K562 (cell line): ENCODE measurements at regions not wholly inside any gene's neighbourhood (a gene's known extent, or its start where the extent isn't known, plus 50 kb on each side); places are given as distances from the start of the nearest gene placed in this dataset.

ENCODE experiments used
- HOMEZ ChIP-seq: fragments of 250-450 bp; sonication (Bioruptor Pico); IDR thresholded peaks from 2 replicates; pipeline ENCODE4 v1.4.0; 2020; ENCODE audit warnings: mild to moderate bottlenecking, moderate library complexity
- MECOM ChIP-seq: fragments of 250-450 bp; sonication (Bioruptor Pico); IDR thresholded peaks from 2 replicates; pipeline ENCODE4 v1.8.0; 2022; ENCODE audit warnings: inconsistent platforms
- MIER1 ChIP-seq: fragments of 450-650 bp; IDR thresholded peaks from 2 replicates; pipeline ENCODE4 v1.6.1; 2016; ENCODE audit warnings: antibody characterized with exemption, mild to moderate bottlenecking, low read depth
- POLR2AphosphoS2 ChIP-seq: IDR thresholded peaks from 2 replicates; pipeline ENCODE4 v1.6.1; 2012; ENCODE audit warnings: low read length, improper control_type of control experiment
- RAD21 ChIP-seq, 2 experiments: fragments of 250-450 bp in 1 of 2; fragments of 450-650 bp in 1 of 2; sonication (Bioruptor Pico) in 1 of 2; formaldehyde crosslinking in 1 of 2; IDR thresholded peaks in 1 of 2; conservative IDR thresholded peaks in 1 of 2; 2 replicates each; pipeline versions ENCODE4 v1.4.0 to v1.8.0; 2020 to 2022; ENCODE audit warnings: mild to moderate bottlenecking in 2 of 2, moderate library complexity in 1 of 2
- RB1 ChIP-seq: fragments of 450-650 bp; IDR thresholded peaks from 2 replicates; pipeline ENCODE4 v1.6.1; 2017; ENCODE audit warnings: low read depth, mild to moderate bottlenecking
- SMARCA5 ChIP-seq: fragments of 450-650 bp; IDR thresholded peaks from 2 replicates; pipeline ENCODE4 v1.6.1; 2016
- SPI1 ChIP-seq: IDR thresholded peaks from 2 replicates; pipeline ENCODE4 v1.6.1; 2011; ENCODE audit warnings: low read depth, low read length, control low read depth, borderline replicate concordance
- ZNF77 ChIP-seq: fragments of 250-450 bp; sonication (Bioruptor Pico); IDR thresholded peaks from 2 replicates; pipeline ENCODE4 v1.5.0; 2020
- ZNF785 ChIP-seq: fragments of 250-450 bp; sonication (Bioruptor Pico); IDR thresholded peaks from 2 replicates; pipeline ENCODE4 v1.4.0; 2020; ENCODE audit warnings: mild to moderate bottlenecking
- TF ChIP-seq, protein P1 (sequence below), 3 experiments: IDR thresholded peaks in 2 of 3; conservative IDR thresholded peaks in 1 of 3; 2 replicates each; pipeline ENCODE4 v1.5.1; 2011 to 2012; ENCODE audit warnings: low read length in 3 of 3, mild to moderate bottlenecking in 3 of 3, control low read depth in 2 of 3, improper control_type of control experiment in 1 of 3, inconsistent platforms in 1 of 3, low read depth in 1 of 3, mixed read lengths in 1 of 3, moderate library complexity in 1 of 3; ENCODE audit not compliant: insufficient read depth in 2 of 3
- TF ChIP-seq, protein P2 (sequence below): fragments of 150-350 bp; IDR thresholded peaks from 2 replicates; pipeline ENCODE4 v1.6.1; 2014; ENCODE audit warnings: low read depth, mild to moderate bottlenecking, low read length, borderline replicate concordance
- TF ChIP-seq, protein P3 (sequence below): fragments of 250-450 bp; sonication (Bioruptor Pico); IDR thresholded peaks from 2 replicates; pipeline ENCODE4 v1.9.0; 2021; ENCODE audit warnings: mild to moderate bottlenecking, inconsistent platforms
- TF ChIP-seq, protein P4 (sequence below), 2 experiments: fragments of 150-350 bp in 1 of 2; IDR thresholded peaks; 2 replicates each; pipeline ENCODE4 v1.6.1; 2012 to 2016; ENCODE audit warnings: low read depth in 2 of 2, low read length in 2 of 2, mild to moderate bottlenecking in 1 of 2, moderate library complexity in 1 of 2

- TF ChIP-seq RAD21 (CRISPR knock-in tag; conservative IDR thresholded peaks at IDR 0.05 in 1 of 2, IDR thresholded peaks at IDR 0.05 in 1 of 2) = peak in 1 of 2 experiments; percentile 34; a peak in 2 of 4 replicates
- no peak for TF ChIP-seq SMARCA5
- no peak for TF ChIP-seq ZNF77 (CRISPR knock-in tag)
- TF ChIP-seq, protein P1, sequence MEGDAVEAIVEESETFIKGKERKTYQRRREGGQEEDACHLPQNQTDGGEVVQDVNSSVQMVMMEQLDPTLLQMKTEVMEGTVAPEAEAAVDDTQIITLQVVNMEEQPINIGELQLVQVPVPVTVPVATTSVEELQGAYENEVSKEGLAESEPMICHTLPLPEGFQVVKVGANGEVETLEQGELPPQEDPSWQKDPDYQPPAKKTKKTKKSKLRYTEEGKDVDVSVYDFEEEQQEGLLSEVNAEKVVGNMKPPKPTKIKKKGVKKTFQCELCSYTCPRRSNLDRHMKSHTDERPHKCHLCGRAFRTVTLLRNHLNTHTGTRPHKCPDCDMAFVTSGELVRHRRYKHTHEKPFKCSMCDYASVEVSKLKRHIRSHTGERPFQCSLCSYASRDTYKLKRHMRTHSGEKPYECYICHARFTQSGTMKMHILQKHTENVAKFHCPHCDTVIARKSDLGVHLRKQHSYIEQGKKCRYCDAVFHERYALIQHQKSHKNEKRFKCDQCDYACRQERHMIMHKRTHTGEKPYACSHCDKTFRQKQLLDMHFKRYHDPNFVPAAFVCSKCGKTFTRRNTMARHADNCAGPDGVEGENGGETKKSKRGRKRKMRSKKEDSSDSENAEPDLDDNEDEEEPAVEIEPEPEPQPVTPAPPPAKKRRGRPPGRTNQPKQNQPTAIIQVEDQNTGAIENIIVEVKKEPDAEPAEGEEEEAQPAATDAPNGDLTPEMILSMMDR (IDR thresholded peaks at IDR 0.05 in 2 of 3, conservative IDR thresholded peaks at IDR 0.05 in 1 of 3; ENCODE audit: insufficient read depth in 2 of 3, low read depth in 1 of 3, low read length in 3 of 3) = peak; percentile 13 to 25 (median 14); a peak in 2 of 6 replicates
- TF ChIP-seq, protein P2, sequence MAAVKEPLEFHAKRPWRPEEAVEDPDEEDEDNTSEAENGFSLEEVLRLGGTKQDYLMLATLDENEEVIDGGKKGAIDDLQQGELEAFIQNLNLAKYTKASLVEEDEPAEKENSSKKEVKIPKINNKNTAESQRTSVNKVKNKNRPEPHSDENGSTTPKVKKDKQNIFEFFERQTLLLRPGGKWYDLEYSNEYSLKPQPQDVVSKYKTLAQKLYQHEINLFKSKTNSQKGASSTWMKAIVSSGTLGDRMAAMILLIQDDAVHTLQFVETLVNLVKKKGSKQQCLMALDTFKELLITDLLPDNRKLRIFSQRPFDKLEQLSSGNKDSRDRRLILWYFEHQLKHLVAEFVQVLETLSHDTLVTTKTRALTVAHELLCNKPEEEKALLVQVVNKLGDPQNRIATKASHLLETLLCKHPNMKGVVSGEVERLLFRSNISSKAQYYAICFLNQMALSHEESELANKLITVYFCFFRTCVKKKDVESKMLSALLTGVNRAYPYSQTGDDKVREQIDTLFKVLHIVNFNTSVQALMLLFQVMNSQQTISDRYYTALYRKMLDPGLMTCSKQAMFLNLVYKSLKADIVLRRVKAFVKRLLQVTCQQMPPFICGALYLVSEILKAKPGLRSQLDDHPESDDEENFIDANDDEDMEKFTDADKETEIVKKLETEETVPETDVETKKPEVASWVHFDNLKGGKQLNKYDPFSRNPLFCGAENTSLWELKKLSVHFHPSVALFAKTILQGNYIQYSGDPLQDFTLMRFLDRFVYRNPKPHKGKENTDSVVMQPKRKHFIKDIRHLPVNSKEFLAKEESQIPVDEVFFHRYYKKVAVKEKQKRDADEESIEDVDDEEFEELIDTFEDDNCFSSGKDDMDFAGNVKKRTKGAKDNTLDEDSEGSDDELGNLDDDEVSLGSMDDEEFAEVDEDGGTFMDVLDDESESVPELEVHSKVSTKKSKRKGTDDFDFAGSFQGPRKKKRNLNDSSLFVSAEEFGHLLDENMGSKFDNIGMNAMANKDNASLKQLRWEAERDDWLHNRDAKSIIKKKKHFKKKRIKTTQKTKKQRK = no peak
- TF ChIP-seq, protein P3, sequence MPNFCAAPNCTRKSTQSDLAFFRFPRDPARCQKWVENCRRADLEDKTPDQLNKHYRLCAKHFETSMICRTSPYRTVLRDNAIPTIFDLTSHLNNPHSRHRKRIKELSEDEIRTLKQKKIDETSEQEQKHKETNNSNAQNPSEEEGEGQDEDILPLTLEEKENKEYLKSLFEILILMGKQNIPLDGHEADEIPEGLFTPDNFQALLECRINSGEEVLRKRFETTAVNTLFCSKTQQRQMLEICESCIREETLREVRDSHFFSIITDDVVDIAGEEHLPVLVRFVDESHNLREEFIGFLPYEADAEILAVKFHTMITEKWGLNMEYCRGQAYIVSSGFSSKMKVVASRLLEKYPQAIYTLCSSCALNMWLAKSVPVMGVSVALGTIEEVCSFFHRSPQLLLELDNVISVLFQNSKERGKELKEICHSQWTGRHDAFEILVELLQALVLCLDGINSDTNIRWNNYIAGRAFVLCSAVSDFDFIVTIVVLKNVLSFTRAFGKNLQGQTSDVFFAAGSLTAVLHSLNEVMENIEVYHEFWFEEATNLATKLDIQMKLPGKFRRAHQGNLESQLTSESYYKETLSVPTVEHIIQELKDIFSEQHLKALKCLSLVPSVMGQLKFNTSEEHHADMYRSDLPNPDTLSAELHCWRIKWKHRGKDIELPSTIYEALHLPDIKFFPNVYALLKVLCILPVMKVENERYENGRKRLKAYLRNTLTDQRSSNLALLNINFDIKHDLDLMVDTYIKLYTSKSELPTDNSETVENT = no peak
- peak; percentile 79 for TF ChIP-seq SPI1
- no peak for TF ChIP-seq RB1
- TF ChIP-seq ZNF785 (CRISPR knock-in tag) = no peak
- TF ChIP-seq, protein P4, sequence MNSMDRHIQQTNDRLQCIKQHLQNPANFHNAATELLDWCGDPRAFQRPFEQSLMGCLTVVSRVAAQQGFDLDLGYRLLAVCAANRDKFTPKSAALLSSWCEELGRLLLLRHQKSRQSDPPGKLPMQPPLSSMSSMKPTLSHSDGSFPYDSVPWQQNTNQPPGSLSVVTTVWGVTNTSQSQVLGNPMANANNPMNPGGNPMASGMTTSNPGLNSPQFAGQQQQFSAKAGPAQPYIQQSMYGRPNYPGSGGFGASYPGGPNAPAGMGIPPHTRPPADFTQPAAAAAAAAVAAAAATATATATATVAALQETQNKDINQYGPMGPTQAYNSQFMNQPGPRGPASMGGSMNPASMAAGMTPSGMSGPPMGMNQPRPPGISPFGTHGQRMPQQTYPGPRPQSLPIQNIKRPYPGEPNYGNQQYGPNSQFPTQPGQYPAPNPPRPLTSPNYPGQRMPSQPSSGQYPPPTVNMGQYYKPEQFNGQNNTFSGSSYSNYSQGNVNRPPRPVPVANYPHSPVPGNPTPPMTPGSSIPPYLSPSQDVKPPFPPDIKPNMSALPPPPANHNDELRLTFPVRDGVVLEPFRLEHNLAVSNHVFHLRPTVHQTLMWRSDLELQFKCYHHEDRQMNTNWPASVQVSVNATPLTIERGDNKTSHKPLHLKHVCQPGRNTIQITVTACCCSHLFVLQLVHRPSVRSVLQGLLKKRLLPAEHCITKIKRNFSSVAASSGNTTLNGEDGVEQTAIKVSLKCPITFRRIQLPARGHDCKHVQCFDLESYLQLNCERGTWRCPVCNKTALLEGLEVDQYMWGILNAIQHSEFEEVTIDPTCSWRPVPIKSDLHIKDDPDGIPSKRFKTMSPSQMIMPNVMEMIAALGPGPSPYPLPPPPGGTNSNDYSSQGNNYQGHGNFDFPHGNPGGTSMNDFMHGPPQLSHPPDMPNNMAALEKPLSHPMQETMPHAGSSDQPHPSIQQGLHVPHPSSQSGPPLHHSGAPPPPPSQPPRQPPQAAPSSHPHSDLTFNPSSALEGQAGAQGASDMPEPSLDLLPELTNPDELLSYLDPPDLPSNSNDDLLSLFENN (IDR thresholded peaks at IDR 0.05; ENCODE audit: low read depth in 2 of 2, low read length in 2 of 2) = no peak
- TF ChIP-seq HOMEZ (CRISPR knock-in tag) = no peak
- no peak for TF ChIP-seq MECOM (CRISPR knock-in tag)
- TF ChIP-seq MIER1 = no peak
- TF ChIP-seq POLR2AphosphoS2 = no peak
- TF ChIP-seq, all 486 proteins: peak for 5
Observed at GRCh38 chr4:14837860-14838259, 164.4 kb upstream of the CPEB2 start (continued).
